Pancreas (tissue), 10 donors: ENCODE measurements at regions not wholly inside any gene's neighbourhood (a gene's known extent, or its start where the extent isn't known, plus 50 kb on each side); places are given as distances from the start of the nearest gene placed in this dataset.

Experiments used
- ATAC-seq, 4 donors: fragments of 200-7000 bp; cut with Tn5 transposase; one replicate each; pipeline versions ENCODE4 v1.8.0 to v1.9.1; 2020; ENCODE audit warnings: mild to moderate bottlenecking in 4 of 4, moderate library complexity in 4 of 4
- DNase-seq, 6 donors: peaks; one replicate each; pipeline ENCODE4 v3.0.0-alpha.2; 2020
- FAIRE-seq: peaks from 2 replicates; lab custom pipeline; 2012; peaks lifted over from hg19 to GRCh38; lab: Jason Lieb, UNC
- H3K27ac ChIP-seq, 4 donors: fragments of 200-600 bp; sonication (generic); 1 replicate in 3 of 4; 2 replicates in 1 of 4; pipeline versions ENCODE4 v1.5.0 to v1.8.0; 2020
- H3K27me3 ChIP-seq, 4 donors: fragments of 200-600 bp; one replicate each; pipeline ENCODE4 v1.8.0; 2021
- H3K36me3 ChIP-seq, 3 donors: fragments of 200-600 bp; sonication (generic) in 1 of 3; one replicate each; pipeline versions ENCODE4 v1.5.0 to v1.8.0; 2020 to 2021
- H3K4me1 ChIP-seq, 3 donors: fragments of 200-600 bp; one replicate each; pipeline ENCODE4 v1.8.0; 2021
- H3K4me3 ChIP-seq, 4 donors: fragments of 200-600 bp; sonication (generic) in 2 of 4; one replicate each; pipeline versions ENCODE4 v1.5.0 to v1.8.0; 2020 to 2021
- H3K9me3 ChIP-seq, 4 donors: fragments of 200-600 bp; one replicate each; pipeline ENCODE4 v1.8.0; 2021
- CTCF ChIP-seq, 4 donors: fragments of 200-600 bp; sonication (generic) in 3 of 4; IDR thresholded peaks; one replicate each; pipeline versions ENCODE4 v1.5.0 to v1.8.0; 2021; ENCODE audit warnings: antibody characterized with exemption in 4 of 4
- WGBS, 2 donors: extraction: QIAGEN DNeasy Blood & Tissue Kit; methylation state at CpG; one replicate each; pipeline ENCODE4 v1.1.7; 2013; 5-methylcytosine and 5-hydroxymethylcytosine counted together
- intact Hi-C, 3 donors: fragments of 100-400 bp; cut with DNase I; formaldehyde crosslinking; loops; one replicate each; pipeline versions ENCODE4 v1.11.1 to v1.14.2; 2022
- donor health status: healthy with polysubstance abuse.
- donor health status: DM: no; HTN: no; CAD: no; lungs with moderate emphysema.
- donor health status: DM: no; HTN: no; CAD: no.
- donor health status: control.
- donor health status: control.
- donor health status: Bipolar disorder and iron deficiency.
- donor health status: DM: yes; HTN: yes; CAD: no.
- donor health status: DM: no; HTN: no; CAD: no.
- donor health status: DM: no; HTN: no; CAD: no.
- donor health status: DM: yes; HTN: yes; CAD: no.

DNA sequence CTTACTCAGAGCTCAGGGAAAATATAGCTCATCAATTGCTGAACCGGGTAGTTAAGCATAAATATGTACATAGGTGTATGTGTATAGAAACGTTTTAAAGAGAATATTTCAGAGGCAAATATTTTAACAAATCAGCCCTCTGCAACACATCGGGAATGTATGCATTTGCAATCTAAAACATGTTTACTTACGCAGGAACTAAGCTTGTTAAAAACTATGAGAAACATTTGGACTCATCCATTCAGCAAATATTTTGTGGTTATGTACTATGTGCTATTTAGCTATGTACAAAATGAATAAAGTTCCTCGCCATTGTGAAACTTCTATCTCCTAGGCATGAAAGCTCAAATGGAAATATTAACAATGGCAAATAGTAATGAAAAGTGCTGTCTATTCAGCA, 469.9 kb downstream of the ARHGEF28 start:
- no peaks in the 10 kb centered on the region for H3K4me1 ChIP-seq
- DNase-seq, result no peak
- FAIRE-seq, result no peak
- no peak for TF ChIP-seq CTCF (IDR thresholded peaks at IDR 0.05)
- H3K4me3 ChIP-seq, result no peak overlapping the region
- H3K9me3 ChIP-seq, result no peaks in the 10 kb centered on the region
- no peaks in the 10 kb centered on the region for H3K36me3 ChIP-seq
- H3K27ac ChIP-seq, result no peak overlapping the region
- intact Hi-C loops, result no loop called here
- no peaks in the 10 kb centered on the region for H3K27me3 ChIP-seq
- WGBS, 2 donors, result 76 to 83% methylated on average over 5 of the region's 5 CpGs
- no peak for ATAC-seq

DNA sequence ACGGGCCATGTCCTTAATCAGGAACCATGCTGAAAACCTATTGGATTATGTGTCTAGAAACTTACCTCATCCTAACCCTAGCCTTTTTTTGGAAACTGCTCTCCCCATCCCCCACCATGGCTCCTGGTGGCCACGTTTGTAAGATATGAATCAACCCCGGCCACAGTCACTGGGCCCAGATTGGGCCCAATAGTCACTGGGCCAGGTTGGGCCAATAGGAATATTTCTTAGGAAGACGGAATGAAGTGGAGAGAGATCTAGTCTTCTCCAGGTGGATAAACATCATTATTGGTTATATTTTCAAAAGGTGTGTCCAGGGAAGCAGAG, 468.7 kb downstream of the ARHGEF28 start:
- no peaks in the 10 kb centered on the region for H3K36me3 ChIP-seq
- H3K4me1 ChIP-seq, result no peaks in the 10 kb centered on the region
- WGBS, 2 donors, result 89 to 96% methylated on average over 4 of the region's 4 CpGs
- no peak for TF ChIP-seq CTCF (IDR thresholded peaks at IDR 0.05)
- no peak overlapping the region for H3K4me3 ChIP-seq
- no peak overlapping the region for H3K27ac ChIP-seq
- no peak for DNase-seq
- intact Hi-C loops, result no loop called here
- H3K27me3 ChIP-seq, result no peaks in the 10 kb centered on the region
- no peaks in the 10 kb centered on the region for H3K9me3 ChIP-seq
- no peak for FAIRE-seq
- ATAC-seq, result no peak

- intact Hi-C loops, result no loop called here
- 73 to 78% methylated on average over 5 of the region's 5 CpGs for WGBS, 2 donors
- ATAC-seq, result no peak
- no peak overlapping the region for H3K4me3 ChIP-seq
- H3K9me3 ChIP-seq, result no peaks in the 10 kb centered on the region
- no peaks in the 10 kb centered on the region for H3K36me3 ChIP-seq
- no peaks in the 10 kb centered on the region for H3K27me3 ChIP-seq
- no peak for FAIRE-seq
- no peak overlapping the region for H3K27ac ChIP-seq
- TF ChIP-seq CTCF (IDR thresholded peaks at IDR 0.05), result no peak
- H3K4me1 ChIP-seq, result no peaks in the 10 kb centered on the region
- DNase-seq, result no peak
Measured at GRCh38 chr5:74094096-74094781, 468.2 kb downstream of the ARHGEF28 start.

GRCh38 chr5:74093561-74093960, 467.6 kb downstream of the ARHGEF28 start:
- no peaks in the 10 kb centered on the region for H3K27me3 ChIP-seq
- ATAC-seq, result no peak
- whole genome bisulfite sequencing, 2 donors, result 64 to 76% methylated on average over 2 of the region's 2 CpGs
- TF ChIP-seq CTCF (IDR thresholded peaks at IDR 0.05), result no peak
- H3K36me3 ChIP-seq, result no peaks in the 10 kb centered on the region
- H3K9me3 ChIP-seq, result no peaks in the 10 kb centered on the region
- no peak for DNase-seq
- no peaks in the 10 kb centered on the region for H3K4me1 ChIP-seq
- FAIRE-seq, result no peak
- intact Hi-C loops, result no loop called here
- no peak overlapping the region for H3K4me3 ChIP-seq
- no peak overlapping the region for H3K27ac ChIP-seq

DNA sequence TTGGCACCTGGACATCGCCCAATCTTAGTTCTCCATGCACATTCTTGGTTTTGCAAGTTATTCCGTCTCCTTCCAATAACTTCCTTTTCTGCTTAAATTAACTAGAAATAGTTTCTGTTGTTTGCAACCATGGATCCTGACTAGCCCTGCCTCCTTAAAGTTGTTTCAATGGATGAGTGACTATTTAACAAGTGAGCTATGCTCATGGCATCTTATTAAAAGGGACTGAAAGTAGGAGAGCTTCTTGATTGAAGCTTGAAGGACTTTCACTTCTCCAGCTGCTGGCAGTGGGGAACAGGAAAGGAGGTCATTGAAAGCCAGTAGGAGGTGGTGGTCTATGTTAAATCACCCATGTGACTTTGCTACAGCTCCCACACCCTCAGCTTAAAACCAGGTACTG, 466.8 kb downstream of the ARHGEF28 start:
- Histone ChIP-seq H3K36me3 (no peaks in the 10 kb centered on the region), H3K4me3 (no peak overlapping the region), H3K4me1 (no peaks in the 10 kb centered on the region), H3K27ac (no peak overlapping the region), H3K9me3 (no peaks in the 10 kb centered on the region), H3K27me3 (no peaks in the 10 kb centered on the region)
- intact Hi-C loops, result no loop called here
- ATAC-seq (no peak), DNase-seq (no peak), FAIRE-seq (no peak)
- TF ChIP-seq CTCF (IDR thresholded peaks at IDR 0.05), result no peak
- 79 to 90% methylated on average over 2 of the region's 2 CpGs for WGBS, 2 donors
